Uterus (tissue), 2 donors: ENCODE measurements at regions not wholly inside any gene's neighbourhood (a gene's known extent, or its start where the extent isn't known, plus 50 kb on each side); places are given as distances from the start of the nearest gene placed in this dataset.

Experiments used
- POLR2A ChIP-seq, 2 donors: fragments of 450-650 bp; IDR thresholded peaks; one replicate each; pipeline ENCODE4 v1.6.1; 2016; ENCODE audit warnings: antibody characterized with exemption in 2 of 2, mild to moderate bottlenecking in 1 of 2, moderate library complexity in 1 of 2
- TF ChIP-seq, protein P1 (sequence below), 4 experiments: fragments of 200-600 bp in 2 of 4; fragments of 450-650 bp in 2 of 4; sonication (generic) in 2 of 4; IDR thresholded peaks; one replicate each; pipeline ENCODE4 v1.5.1; 2016 to 2019; ENCODE audit warnings: antibody characterized with exemption in 4 of 4, mild to moderate bottlenecking in 2 of 4, moderate library complexity in 1 of 4

- TF ChIP-seq, protein P1, sequence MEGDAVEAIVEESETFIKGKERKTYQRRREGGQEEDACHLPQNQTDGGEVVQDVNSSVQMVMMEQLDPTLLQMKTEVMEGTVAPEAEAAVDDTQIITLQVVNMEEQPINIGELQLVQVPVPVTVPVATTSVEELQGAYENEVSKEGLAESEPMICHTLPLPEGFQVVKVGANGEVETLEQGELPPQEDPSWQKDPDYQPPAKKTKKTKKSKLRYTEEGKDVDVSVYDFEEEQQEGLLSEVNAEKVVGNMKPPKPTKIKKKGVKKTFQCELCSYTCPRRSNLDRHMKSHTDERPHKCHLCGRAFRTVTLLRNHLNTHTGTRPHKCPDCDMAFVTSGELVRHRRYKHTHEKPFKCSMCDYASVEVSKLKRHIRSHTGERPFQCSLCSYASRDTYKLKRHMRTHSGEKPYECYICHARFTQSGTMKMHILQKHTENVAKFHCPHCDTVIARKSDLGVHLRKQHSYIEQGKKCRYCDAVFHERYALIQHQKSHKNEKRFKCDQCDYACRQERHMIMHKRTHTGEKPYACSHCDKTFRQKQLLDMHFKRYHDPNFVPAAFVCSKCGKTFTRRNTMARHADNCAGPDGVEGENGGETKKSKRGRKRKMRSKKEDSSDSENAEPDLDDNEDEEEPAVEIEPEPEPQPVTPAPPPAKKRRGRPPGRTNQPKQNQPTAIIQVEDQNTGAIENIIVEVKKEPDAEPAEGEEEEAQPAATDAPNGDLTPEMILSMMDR (IDR thresholded peaks at IDR 0.05), result no peak
- no peak for TF ChIP-seq POLR2A (IDR thresholded peaks at IDR 0.05)
Observed at GRCh38 chr11:22926341-22926740, 66.1 kb upstream of the CCDC179 start.
